ENCODE measurements at regions not wholly inside any gene's neighbourhood (a gene's known extent, or its start where the extent isn't known, plus 50 kb on each side); places are given as distances from the start of the nearest gene placed in this dataset.
"Not testable (repeated sequence)": the region's sequence is repeated elsewhere in the genome, so short reads cannot be mapped to it uniquely, and the experiment has no call there.

DNA sequence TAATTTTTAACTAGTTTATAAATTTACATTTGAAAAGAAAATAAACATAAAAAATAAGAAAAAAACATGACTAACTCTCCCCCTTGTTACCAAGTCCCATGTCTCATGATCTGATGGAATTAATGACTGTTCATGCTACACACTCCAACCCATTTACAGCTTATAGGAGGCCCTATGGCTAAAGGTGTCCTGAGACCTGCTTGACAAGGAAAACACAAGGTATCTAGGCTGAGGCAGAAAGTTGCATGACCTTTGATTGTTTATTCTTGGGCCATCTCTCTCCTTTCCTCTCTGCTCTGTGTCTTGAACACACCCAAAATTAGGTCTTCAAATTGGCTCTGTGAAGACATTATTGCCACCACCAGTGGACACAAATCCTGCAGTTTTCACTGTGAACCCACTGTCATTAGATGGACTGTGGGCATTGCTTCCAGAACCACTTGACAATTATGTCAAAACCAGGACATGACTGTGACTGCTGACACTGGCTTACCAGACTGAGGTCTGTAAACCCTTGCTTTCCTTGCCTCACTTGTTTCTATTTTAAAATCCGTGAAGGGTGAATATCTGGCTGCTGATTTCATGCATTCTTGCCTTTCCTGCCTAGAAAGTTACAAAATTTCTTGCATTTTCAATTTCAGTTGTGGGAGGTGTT is 386.5 kb upstream of the SPRY2 start:
- DNase-seq = no peak

- no peak for DNase-seq
Observed at GRCh38 chr13:80726868-80727267, 385.9 kb upstream of the SPRY2 start.

DNA sequence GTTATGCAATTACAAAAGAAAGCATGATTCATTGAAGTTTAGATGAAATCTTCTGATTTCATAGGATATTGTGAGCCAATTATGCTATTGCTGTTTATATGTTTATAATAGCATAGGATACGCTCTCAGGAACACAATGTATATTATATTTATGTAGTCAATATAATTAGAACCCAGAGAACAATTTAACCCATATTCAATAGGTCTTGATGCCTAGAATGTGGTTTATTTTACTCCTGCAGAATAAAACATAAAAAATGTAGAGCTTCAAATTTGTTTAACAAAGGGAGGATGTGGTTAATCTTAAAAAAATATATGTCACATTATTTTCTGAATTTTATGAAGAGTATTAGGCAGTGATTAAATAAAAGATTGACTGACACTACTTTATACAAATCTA is 380.8 kb upstream of the SPRY2 start:
- no peak for DNase-seq

- no peak for DNase-seq
Observed at GRCh38 chr13:80718970-80719369, 378.0 kb upstream of the SPRY2 start.

- DNase-seq = no peak
Observed at GRCh38 chr13:80717776-80718175, 376.9 kb upstream of the SPRY2 start.

DNA sequence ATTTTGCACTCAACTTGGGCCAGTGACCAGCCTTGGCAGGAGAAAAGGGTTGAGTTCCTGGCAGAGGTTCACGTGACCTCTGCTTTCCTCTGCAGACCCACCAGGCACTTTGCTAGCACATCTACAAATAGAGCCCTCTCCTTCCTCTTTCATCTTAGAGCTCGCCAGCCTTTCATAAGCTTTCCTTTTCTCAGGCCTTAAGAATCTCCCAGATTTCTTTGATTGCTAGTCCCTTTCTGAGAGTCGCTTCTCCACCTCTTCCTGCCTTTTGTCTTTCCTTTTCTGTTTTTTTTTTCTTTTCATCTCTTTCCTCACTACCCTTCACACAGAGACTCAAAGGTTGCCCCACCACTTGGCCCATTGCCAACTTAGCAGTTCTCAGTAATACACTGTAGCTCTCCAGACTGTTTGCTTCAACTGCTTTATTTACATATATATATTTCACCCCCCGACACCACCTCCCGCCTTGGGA is 375.7 kb upstream of the SPRY2 start:
- DNase-seq = no peak

- no peak for DNase-seq
Observed at GRCh38 chr13:80712026-80712425, 371.1 kb upstream of the SPRY2 start.

- no peak for DNase-seq
Observed at GRCh38 chr13:80708791-80709190, 367.9 kb upstream of the SPRY2 start.

DNA sequence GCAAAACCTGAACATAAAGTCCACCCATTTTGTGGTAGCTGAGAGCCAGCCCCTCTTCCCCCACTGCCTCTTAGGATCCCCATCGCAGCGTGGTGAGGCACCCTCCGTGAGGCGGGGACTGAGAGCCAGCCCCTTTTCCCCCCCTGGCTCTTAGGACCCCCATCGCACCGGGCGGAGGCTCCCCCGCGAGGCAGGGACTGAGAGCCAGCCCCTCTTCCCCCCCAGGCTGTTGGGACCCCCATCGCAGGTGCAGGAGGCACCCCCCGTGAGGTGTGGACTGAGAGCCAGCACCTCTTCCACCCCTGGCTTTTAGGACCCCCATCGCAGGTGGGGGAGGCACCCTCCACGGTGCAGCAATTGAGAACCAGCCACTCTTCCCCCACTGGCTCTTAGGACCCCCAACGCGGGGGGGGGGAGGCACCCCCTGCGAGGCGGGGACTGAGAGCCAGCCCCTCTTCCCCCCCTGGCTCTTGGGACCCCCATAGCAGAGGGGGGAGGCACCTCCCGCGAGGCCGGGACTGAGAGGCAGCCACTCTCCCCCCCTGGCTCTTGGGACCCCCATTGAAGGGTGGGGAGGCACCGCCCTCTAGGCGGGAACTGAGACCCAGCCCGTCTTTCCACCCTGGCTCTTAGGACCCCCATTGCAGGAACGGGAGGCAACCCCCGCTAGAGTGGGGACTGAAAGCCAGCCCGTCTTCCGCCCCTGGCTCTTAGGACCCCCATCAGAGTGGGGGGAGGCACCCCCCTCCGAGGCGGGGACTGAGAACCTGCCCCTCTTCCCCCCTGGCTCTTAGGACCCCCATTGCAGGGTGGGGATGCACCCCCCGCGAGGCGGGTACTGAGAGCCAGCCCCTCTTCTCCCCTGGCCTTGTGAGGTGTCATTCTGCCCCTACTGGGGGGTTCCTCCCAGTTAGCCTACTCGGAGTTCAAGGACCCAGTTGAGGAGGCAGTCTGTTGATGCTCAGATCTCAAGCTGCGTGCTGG is 366.4 kb upstream of the SPRY2 start:
- no peak for DNase-seq

- no peak for DNase-seq
Observed at GRCh38 chr13:80706164-80706471, 365.2 kb upstream of the SPRY2 start.

GRCh38 chr13:80705371-80706163 is 364.6 kb upstream of the SPRY2 start:
- DNase-seq = no peak

GRCh38 chr13:80704369-80704768 is 363.4 kb upstream of the SPRY2 start:
- no peak for DNase-seq

DNA sequence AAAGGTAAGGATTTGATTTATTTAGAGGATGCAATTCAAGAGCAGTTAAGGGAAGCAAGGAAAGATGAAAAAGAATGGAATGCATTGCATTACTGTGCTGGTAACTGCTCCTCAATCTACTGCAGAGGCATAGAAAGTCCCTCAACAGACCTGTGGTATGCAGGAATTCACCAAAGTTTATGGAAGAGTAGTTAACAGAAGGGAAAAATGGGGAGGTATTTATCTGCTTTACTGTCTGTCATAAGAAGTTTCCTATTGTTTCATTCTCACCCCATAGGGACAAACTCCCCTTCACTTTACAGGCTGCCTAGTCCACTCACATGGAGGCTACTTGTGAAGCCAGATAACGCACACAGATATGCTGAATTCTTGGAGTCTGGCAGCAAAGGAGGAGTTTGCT is 354.9 kb upstream of the SPRY2 start:
- no peak for DNase-seq

DNA sequence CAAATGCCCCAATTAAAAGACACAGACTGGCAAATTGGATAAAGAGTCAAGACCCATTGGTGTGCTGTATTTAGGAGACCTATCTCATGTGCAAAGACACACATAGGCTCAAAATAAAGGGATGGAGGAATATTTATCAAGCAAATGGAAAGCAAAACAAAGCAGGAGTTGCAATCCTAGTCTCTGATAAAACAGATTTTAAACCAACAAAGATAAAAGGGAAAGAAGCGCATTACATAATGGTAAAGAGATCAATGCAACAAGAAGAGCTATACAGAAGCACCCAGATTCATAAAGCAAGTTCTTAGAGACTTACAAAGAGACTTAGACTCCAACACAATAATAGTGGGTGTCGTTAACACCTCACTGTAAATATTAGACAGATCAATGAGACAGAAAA is 350.9 kb upstream of the SPRY2 start:
- DNase-seq = not testable (repeated sequence)

GRCh38 chr13:80690208-80690607 is 349.3 kb upstream of the SPRY2 start:
- no peak for DNase-seq

GRCh38 chr13:80688593-80688992 is 347.7 kb upstream of the SPRY2 start:
- no peak for DNase-seq

GRCh38 chr13:80685942-80686341 is 345.0 kb upstream of the SPRY2 start:
- no peak for DNase-seq

- DNase-seq = no peak
Observed at GRCh38 chr13:80684217-80684991, 343.5 kb upstream of the SPRY2 start.

GRCh38 chr13:80680786-80681366 is 339.9 kb upstream of the SPRY2 start:
- DNase-seq = no peak

DNA sequence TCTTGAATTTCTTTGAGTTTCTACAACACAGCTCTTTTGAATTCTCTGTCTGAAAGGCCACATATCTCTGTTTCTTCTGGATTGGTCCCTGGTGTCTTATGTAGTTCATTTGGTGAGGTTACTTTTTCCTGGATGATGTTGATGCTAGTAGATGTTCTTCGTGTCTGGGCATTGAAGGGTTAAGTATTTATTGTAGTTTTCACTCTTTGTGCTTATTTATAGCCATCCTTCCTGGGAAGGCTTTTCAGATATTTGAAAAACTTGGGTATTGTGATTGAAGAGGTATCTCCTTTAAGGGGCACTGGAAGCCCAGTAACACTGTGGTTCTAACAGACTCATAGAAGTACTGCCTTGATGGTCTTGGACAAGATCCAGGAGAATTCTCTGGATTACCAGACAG is 338.5 kb upstream of the SPRY2 start:
- no peak for DNase-seq

- DNase-seq = no peak
Observed at GRCh38 chr13:80677227-80677626, 336.3 kb upstream of the SPRY2 start.

DNA sequence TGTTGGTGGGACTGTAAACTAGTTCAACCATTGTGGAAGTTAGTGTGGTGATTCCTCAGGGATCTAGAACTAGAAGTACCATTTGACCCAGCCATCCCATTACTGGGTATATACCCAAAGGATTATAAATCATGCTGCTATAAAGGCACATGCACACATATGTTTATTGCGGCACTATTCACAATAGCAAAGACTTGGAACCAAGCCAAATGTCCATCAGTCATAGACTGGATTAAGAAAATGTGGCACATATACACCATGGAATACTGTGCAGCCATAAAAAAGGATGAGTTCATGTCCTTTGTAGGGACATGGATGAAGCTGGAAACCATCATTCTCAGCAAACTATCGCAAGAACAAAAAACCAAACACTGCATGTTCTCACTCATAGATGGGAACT is 334.5 kb upstream of the SPRY2 start:
- DNase-seq = not testable (repeated sequence)
